ENCODE measurements at regions not wholly inside any gene's neighbourhood (a gene's known extent, or its start where the extent isn't known, plus 50 kb on each side); places are given as distances from the start of the nearest gene placed in this dataset.

DNA sequence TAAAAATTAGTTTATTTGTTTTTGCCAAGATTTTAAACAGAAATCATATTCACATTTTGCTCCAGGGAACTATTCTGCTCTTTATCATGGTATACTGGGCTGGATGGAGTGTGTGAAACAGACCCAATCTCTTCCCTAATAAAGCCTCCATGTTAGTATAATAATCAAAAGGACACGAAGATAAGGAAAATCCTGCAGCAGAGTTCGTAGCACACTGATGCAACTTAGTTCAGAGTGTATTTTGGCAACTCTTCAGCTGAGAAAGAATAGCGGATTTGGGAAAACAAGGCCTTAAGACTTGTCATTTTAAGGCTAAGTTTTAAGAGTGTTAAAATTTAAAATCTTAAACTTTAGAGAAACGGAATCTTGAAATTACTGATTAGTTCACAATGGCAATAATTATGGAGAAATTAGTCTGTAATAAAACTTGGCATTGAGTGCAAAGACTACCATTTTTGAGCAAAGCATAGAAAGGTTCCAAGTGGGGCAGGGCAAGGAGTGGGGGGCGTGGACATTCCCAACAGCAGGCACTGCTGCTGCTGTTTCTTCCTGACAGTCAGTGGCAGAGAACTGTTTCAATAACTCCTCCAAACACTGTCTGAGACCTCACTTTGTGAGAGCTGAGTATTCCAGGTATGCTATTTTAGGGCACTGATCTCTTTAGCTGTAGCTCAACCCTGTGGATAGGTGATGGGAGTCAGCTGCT is 225.0 kb downstream of the HRH4 start:
- Histone ChIP-seq H3K4me3 (no peak overlapping the region), H3K36me3 (no peaks in the 10 kb centered on the region), H3K27ac (no peak overlapping the region), H3K27me3 (replicated peaks; ENCODE audit: insufficient read depth) (no peaks in the 10 kb centered on the region), H3K4me1 (ENCODE audit: control insufficient read depth in 1 of 2, low read depth in 2 of 2) (no peaks in the 10 kb centered on the region), H3K9me3 (no peaks in the 10 kb centered on the region)
- TF ChIP-seq, protein P1, sequence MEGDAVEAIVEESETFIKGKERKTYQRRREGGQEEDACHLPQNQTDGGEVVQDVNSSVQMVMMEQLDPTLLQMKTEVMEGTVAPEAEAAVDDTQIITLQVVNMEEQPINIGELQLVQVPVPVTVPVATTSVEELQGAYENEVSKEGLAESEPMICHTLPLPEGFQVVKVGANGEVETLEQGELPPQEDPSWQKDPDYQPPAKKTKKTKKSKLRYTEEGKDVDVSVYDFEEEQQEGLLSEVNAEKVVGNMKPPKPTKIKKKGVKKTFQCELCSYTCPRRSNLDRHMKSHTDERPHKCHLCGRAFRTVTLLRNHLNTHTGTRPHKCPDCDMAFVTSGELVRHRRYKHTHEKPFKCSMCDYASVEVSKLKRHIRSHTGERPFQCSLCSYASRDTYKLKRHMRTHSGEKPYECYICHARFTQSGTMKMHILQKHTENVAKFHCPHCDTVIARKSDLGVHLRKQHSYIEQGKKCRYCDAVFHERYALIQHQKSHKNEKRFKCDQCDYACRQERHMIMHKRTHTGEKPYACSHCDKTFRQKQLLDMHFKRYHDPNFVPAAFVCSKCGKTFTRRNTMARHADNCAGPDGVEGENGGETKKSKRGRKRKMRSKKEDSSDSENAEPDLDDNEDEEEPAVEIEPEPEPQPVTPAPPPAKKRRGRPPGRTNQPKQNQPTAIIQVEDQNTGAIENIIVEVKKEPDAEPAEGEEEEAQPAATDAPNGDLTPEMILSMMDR (IDR thresholded peaks at IDR 0.05): no peak
- ATAC-seq (ENCODE audit: insufficient number of reproducible peaks, low FRiP score, low read depth): no peak
- no peak for DNase-seq (ENCODE audit: low spot score)

DNA sequence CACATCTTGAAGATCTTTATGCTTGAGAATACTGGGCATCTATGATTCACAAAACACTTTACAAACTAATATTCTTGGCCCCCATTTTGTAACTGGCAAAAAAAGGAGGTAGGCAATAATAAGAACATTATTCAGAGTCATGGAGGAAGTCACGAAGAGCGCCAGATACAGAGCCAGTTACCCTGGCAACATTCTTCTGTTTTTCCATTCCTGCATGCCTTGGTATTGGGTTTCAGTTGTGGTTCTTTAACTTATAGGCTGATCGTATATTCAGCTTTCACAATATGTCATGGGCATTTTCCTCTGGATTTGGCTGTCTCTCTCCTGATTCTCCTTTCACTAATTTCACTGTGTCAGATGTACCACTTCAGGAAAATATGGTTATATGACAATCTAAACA is 234.7 kb downstream of the HRH4 start:
- Histone ChIP-seq H3K36me3 (no peaks in the 10 kb centered on the region), H3K4me1 (ENCODE audit: control insufficient read depth in 1 of 2, low read depth in 2 of 2) (no peaks in the 10 kb centered on the region), H3K27me3 (replicated peaks; ENCODE audit: insufficient read depth) (no peaks in the 10 kb centered on the region), H3K9me3 (no peaks in the 10 kb centered on the region), H3K4me3 (no peak overlapping the region), H3K27ac (no peak overlapping the region)
- TF ChIP-seq, protein P1 (IDR thresholded peaks at IDR 0.05): no peak
- no peak for DNase-seq (ENCODE audit: low spot score)
- ATAC-seq (ENCODE audit: insufficient number of reproducible peaks, low FRiP score, low read depth): no peak

DNA sequence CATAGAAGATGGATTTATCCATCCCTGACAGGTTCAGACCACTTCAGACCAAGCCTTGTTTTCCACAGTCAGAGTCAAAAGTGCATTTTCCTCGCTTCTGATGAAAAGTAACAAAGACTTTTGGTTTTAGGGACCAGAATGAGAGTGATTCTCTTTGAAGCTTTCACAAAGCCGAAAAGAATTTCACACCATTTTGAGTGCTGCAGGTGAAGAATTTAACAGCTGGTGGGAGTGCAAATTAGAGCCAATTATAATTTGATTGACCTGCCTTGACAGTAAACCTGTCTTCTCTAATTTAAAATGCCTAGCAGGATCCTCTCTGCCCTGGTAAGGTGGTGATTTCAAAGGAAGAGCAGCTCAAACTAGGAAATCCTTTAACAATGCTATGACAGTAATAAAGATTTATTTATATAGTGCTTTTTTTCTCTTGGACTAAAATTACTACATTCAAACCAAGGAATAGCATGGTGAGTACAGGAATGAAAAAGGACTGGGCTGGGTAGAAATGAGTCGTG is 241.6 kb downstream of the HRH4 start:
- Histone ChIP-seq H3K4me1 (ENCODE audit: control insufficient read depth in 1 of 2, low read depth in 2 of 2) (no peaks in the 10 kb centered on the region), H3K4me3 (no peak overlapping the region), H3K36me3 (no peaks in the 10 kb centered on the region), H3K27me3 (replicated peaks; ENCODE audit: insufficient read depth) (no peaks in the 10 kb centered on the region), H3K9me3 (no peaks in the 10 kb centered on the region), H3K27ac (no peak overlapping the region)
- ATAC-seq (ENCODE audit: insufficient number of reproducible peaks, low FRiP score, low read depth): no peak
- TF ChIP-seq, protein P1 (IDR thresholded peaks at IDR 0.05): no peak
- no peak for DNase-seq (ENCODE audit: low spot score)

DNA sequence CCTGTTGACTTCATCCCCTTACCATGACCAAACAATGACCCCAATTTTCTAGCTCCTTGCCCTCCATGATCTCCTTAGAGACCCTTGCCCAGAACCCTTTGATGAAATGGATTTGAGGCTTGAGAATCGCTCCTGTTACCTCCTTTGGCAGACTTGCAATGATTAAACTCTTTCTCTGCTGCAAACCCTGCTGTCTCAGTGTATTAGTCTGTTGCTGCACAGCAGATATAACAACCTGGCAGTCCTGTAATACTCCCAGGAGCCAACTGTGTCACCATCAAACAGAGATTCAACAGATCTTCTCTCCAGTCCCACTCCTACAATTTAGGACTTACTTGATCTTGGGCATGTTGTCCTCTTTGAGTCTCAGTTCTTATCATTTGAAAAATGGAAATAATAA is 242.9 kb downstream of the HRH4 start:
- Histone ChIP-seq H3K36me3 (no peaks in the 10 kb centered on the region), H3K27me3 (replicated peaks; ENCODE audit: insufficient read depth) (no peaks in the 10 kb centered on the region), H3K4me1 (ENCODE audit: control insufficient read depth in 1 of 2, low read depth in 2 of 2) (no peaks in the 10 kb centered on the region), H3K4me3 (no peak overlapping the region), H3K9me3 (no peaks in the 10 kb centered on the region), H3K27ac (no peak overlapping the region)
- ATAC-seq (ENCODE audit: insufficient number of reproducible peaks, low FRiP score, low read depth) (no peak), DNase-seq (ENCODE audit: low spot score) (no peak)
- TF ChIP-seq, protein P1 (IDR thresholded peaks at IDR 0.05): no peak

DNA sequence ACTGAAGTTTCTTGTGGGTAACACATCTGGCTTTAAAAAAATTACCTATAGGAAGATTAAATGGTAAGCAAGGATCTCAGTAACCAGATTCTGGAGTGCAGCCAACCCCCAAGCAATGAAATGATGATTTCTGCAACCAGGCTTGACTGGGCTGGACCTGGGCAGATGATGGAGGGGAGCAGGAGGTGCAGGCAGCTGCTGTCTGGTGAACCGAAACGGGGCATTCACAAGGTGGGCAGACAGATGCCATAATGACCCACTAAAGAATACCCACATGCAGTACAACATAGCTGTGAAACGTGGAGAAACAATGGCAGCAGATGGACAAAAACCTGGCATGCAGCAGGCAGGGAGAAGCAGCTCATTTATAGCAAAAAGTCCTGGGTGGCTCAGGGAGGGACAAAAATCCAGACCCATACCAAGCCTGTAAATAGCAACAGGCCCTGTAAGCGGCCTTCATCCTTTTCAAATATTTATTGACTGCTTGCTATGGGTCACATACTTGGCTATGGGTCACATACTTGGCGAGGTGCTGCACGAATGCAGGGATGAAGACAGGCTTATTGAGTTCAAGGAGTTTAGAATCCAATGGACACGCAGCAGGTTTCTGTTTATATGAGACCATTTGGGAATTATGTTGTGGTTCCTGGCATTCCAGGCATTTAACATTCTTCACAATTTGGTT is 244.7 kb downstream of the HRH4 start:
- no peak overlapping the region for H3K4me3 ChIP-seq
- no peak overlapping the region for H3K27ac ChIP-seq
- H3K9me3 ChIP-seq: no peaks in the 10 kb centered on the region
- H3K36me3 ChIP-seq: no peaks in the 10 kb centered on the region
- H3K4me1 ChIP-seq (ENCODE audit: control insufficient read depth in 1 of 2, low read depth in 2 of 2): no peaks in the 10 kb centered on the region
- no peak for ATAC-seq (ENCODE audit: insufficient number of reproducible peaks, low FRiP score, low read depth)
- TF ChIP-seq, protein P1 (IDR thresholded peaks at IDR 0.05): no peak
- no peak for DNase-seq (ENCODE audit: low spot score)
- no peaks in the 10 kb centered on the region for H3K27me3 ChIP-seq (replicated peaks; ENCODE audit: insufficient read depth)

Measured in thoracic aorta (tissue), 2 donors.